ENCODE measurements at regions not wholly inside any gene's neighbourhood (a gene's known extent, or its start where the extent isn't known, plus 50 kb on each side); places are given as distances from the start of the nearest gene placed in this dataset.

DNA sequence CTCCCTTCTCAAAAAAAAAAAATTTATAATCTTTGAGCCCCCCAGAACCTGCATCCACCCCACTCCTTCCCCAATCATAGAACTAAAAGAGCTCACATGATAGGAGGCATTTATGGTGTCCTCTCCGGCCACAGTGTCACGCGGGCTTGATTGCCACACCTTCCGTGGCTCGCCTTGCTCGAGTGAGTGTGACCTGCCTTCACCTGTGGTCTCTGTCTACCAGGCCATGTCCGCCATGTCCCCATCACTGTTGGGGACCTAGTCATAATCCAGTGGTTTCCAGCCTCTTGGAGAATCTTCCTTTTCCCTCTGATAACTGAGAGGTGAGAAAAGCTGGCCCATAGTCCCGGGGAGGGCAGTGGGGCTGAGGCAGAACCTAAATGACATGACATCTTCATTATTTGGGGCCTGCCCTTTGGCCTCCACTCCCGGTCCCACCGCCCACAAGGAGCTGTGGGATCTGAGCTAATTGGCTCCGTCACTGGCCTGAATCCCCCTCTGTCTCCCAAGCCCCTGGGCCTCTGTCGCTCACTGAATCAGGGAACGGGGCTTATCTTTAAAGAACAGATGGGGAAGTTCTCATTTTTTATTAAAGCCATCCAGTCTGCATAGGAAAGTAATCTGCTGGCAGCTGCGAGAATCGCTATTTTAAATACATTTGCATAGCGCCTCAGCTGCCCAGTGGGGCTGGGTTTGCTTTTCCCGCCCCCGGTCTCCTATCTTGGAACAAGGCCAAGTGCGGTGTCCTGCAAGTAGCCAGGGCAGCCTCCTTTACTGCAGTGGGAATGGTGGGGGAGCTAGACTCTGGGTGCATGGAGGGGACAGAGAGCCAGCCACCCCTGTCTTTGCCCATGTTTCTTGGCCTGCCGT lies 197.6 kb upstream of the PMEPA1 start:
- Histone ChIP-seq H3K27ac (ENCODE audit: insufficient read depth, low read depth, low read length) (no peak overlapping the region), H3K79me2 (ENCODE audit: control insufficient read depth, insufficient read depth, low read length) (no peaks in the 10 kb centered on the region), H3K4me1 (ENCODE audit: control insufficient read depth, extremely low read depth, insufficient read depth, low read length) (no peaks in the 10 kb centered on the region), H3K36me3 (ENCODE audit: control insufficient read depth in 2 of 2, extremely low read depth in 1 of 2, insufficient read depth in 2 of 2, low read length in 2 of 2) (no peaks in the 10 kb centered on the region), H3K9ac (replicated peaks; ENCODE audit: extremely low read depth, insufficient read depth, low read length) (no peak overlapping the region), H3K9me1 (replicated peaks; ENCODE audit: control insufficient read depth, extremely low read depth, insufficient read depth, low read length) (no peaks in the 10 kb centered on the region), H3K4me3 (replicated peaks in 1 of 3; ENCODE audit: insufficient read depth in 1 of 3, low read depth in 1 of 3, low read length in 3 of 3) (no peak overlapping the region), H3K27me3 (ENCODE audit: control insufficient read depth in 2 of 2, insufficient read depth in 2 of 2, low read length in 2 of 2) (no peaks in the 10 kb centered on the region), H4K20me1 (replicated peaks; ENCODE audit: control insufficient read depth, extremely low read depth, insufficient read depth, low read length) (no peaks in the 10 kb centered on the region), H2AFZ (ENCODE audit: low read depth, low read length) (no peak overlapping the region), H3K4me2 (ENCODE audit: insufficient read depth, low read length) (no peak overlapping the region), H3K9me3 (replicated peaks; ENCODE audit: control insufficient read depth, insufficient read depth, low read length) (no peaks in the 10 kb centered on the region)
- dilution Hi-C loops (cut with MboI; ENCODE audit: extremely low pct_ligation_motif_present, low sequenced_read_pairs) (no loop called here), intact Hi-C loops (cut with micrococcal nuclease) (no loop called here)
- DNase-seq (ENCODE audit: low read depth, low spot score) (no peak), FAIRE-seq (no peak)
- no TSS peak for BruUV-seq (replicated peaks)
- TF ChIP-seq FOS (IDR thresholded peaks at IDR 0.05; ENCODE audit: borderline replicate concordance, insufficient read depth, low read length) (no peak), JUN (IDR thresholded peaks at IDR 0.05; ENCODE audit: borderline replicate concordance, insufficient read depth, insufficient read length, low read depth) (no peak), GATA2 (IDR thresholded peaks at IDR 0.05; ENCODE audit: insufficient read depth, insufficient read length, low read depth, low read length) (no peak)
- POLR2A ChIA-PET: no interaction called here
- CTCF ChIA-PET: interaction anchor here (2.2 kb wide), 1 partner anchor 180 kb away, joined by 5 read pairs; no protein-coding TSS in a partner anchor

DNA sequence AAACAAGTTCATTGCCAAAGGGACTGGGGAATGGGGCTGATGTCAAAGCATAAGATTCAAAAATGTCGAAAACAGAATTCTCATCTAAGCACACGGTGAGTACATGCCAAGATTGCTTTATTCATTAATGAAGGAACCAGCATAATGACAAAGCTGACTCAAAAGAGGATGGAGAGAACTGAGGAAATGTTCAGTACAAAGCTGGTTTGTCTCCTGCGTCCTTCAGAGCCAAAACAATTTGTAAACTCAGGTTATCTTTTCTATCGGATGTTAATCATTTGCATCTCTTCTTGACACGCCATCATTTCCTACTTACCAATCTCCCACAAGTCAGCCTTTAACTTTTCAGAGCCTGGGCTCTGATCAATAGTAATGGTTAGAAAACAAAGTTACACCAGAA lies 195.6 kb upstream of the PMEPA1 start:
- Histone ChIP-seq H3K4me3 (replicated peaks in 1 of 3; ENCODE audit: insufficient read depth in 1 of 3, low read depth in 1 of 3, low read length in 3 of 3) (no peak overlapping the region), H3K36me3 (ENCODE audit: control insufficient read depth in 2 of 2, extremely low read depth in 1 of 2, insufficient read depth in 2 of 2, low read length in 2 of 2) (no peaks in the 10 kb centered on the region), H3K4me1 (ENCODE audit: control insufficient read depth, extremely low read depth, insufficient read depth, low read length) (no peaks in the 10 kb centered on the region), H3K27me3 (ENCODE audit: control insufficient read depth in 2 of 2, insufficient read depth in 2 of 2, low read length in 2 of 2) (no peaks in the 10 kb centered on the region), H3K9me3 (replicated peaks; ENCODE audit: control insufficient read depth, insufficient read depth, low read length) (no peaks in the 10 kb centered on the region), H2AFZ (ENCODE audit: low read depth, low read length) (no peak overlapping the region), H4K20me1 (replicated peaks; ENCODE audit: control insufficient read depth, extremely low read depth, insufficient read depth, low read length) (no peaks in the 10 kb centered on the region), H3K79me2 (ENCODE audit: control insufficient read depth, insufficient read depth, low read length) (no peaks in the 10 kb centered on the region), H3K9ac (replicated peaks; ENCODE audit: extremely low read depth, insufficient read depth, low read length) (no peak overlapping the region), H3K4me2 (ENCODE audit: insufficient read depth, low read length) (no peak overlapping the region), H3K27ac (ENCODE audit: insufficient read depth, low read depth, low read length) (no peak overlapping the region), H3K9me1 (replicated peaks; ENCODE audit: control insufficient read depth, extremely low read depth, insufficient read depth, low read length) (no peaks in the 10 kb centered on the region)
- CTCF ChIA-PET: no interaction called here
- DNase-seq (ENCODE audit: low read depth, low spot score) (no peak), FAIRE-seq (no peak)
- intact Hi-C loops (cut with micrococcal nuclease): no loop called here
- BruUV-seq (replicated peaks): no TSS peak
- TF ChIP-seq, protein P1, sequence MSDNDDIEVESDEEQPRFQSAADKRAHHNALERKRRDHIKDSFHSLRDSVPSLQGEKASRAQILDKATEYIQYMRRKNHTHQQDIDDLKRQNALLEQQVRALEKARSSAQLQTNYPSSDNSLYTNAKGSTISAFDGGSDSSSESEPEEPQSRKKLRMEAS (IDR thresholded peaks at IDR 0.05; ENCODE audit: insufficient read depth, insufficient read length): no peak
- TF ChIP-seq, protein P2, sequence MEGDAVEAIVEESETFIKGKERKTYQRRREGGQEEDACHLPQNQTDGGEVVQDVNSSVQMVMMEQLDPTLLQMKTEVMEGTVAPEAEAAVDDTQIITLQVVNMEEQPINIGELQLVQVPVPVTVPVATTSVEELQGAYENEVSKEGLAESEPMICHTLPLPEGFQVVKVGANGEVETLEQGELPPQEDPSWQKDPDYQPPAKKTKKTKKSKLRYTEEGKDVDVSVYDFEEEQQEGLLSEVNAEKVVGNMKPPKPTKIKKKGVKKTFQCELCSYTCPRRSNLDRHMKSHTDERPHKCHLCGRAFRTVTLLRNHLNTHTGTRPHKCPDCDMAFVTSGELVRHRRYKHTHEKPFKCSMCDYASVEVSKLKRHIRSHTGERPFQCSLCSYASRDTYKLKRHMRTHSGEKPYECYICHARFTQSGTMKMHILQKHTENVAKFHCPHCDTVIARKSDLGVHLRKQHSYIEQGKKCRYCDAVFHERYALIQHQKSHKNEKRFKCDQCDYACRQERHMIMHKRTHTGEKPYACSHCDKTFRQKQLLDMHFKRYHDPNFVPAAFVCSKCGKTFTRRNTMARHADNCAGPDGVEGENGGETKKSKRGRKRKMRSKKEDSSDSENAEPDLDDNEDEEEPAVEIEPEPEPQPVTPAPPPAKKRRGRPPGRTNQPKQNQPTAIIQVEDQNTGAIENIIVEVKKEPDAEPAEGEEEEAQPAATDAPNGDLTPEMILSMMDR (IDR thresholded peaks at IDR 0.05; ENCODE audit: extremely low read depth in 1 of 2, insufficient read depth in 1 of 2, low read depth in 1 of 2, low read length in 2 of 2): no peak
- no peak for TF ChIP-seq POLR2AphosphoS5 (IDR thresholded peaks at IDR 0.05; ENCODE audit: insufficient read depth, low read depth, low read length)
- TF ChIP-seq EZH2 (IDR thresholded peaks at IDR 0.05; ENCODE audit: borderline replicate concordance, low read depth, low read length, severe bottlenecking): no peak
- TF ChIP-seq FOS (IDR thresholded peaks at IDR 0.05; ENCODE audit: borderline replicate concordance, insufficient read depth, low read length): no peak
- no peak for TF ChIP-seq GATA2 (IDR thresholded peaks at IDR 0.05; ENCODE audit: insufficient read depth, insufficient read length, low read depth, low read length)
- TF ChIP-seq POLR2A (IDR thresholded peaks at IDR 0.05; ENCODE audit: low read depth, low read length): no peak
- TF ChIP-seq JUN (IDR thresholded peaks at IDR 0.05; ENCODE audit: borderline replicate concordance, insufficient read depth, insufficient read length, low read depth): no peak
- TF ChIP-seq MYC (IDR thresholded peaks at IDR 0.05; ENCODE audit: low read depth, low read length): no peak
- dilution Hi-C loops (cut with MboI; ENCODE audit: extremely low pct_ligation_motif_present, low sequenced_read_pairs): no loop called here
- POLR2A ChIA-PET: no interaction called here
